Stimulated activated naive B cell treated with anti-CD40 and anti-IgM and Interleukin-4, amounts not matched to agents 10 μg/mL and 1 μg/mL and 100 μg/mL, for 72 hours (primary cell): ENCODE measurements at regions not wholly inside any gene's neighbourhood (a gene's known extent, or its start where the extent isn't known, plus 50 kb on each side); places are given as distances from the start of the nearest gene placed in this dataset.

Source experiments
- ATAC-seq, 2 donors: fragments of 150-1000 bp; cut with Tn5 transposase; replicated peaks; 2 replicates each; pipeline ENCODE4 v1.10.0; 2021; ENCODE audit warnings: moderate library complexity in 1 of 2
- DNase-seq: peaks from one replicate; pipeline ENCODE4 v3.0.0; 2021
- H3K27ac Mint-ChIP-seq: one replicate; pipeline ENCODE4 v1.8.0; 2022; ENCODE audit warnings: mild to moderate bottlenecking, mixed read lengths
- H3K27me3 Mint-ChIP-seq, 2 donors: one replicate each; pipeline ENCODE4 v1.8.0; 2022; ENCODE audit warnings: mixed read lengths in 2 of 2
- H3K36me3 Mint-ChIP-seq, 2 donors: one replicate each; pipeline ENCODE4 v1.8.0; 2022; ENCODE audit warnings: mixed read lengths in 2 of 2, mild to moderate bottlenecking in 1 of 2
- H3K4me1 Mint-ChIP-seq, 2 donors: one replicate each; pipeline ENCODE4 v1.8.0; 2022; ENCODE audit warnings: mixed read lengths in 2 of 2, mild to moderate bottlenecking in 1 of 2
- H3K4me3 Mint-ChIP-seq, 2 donors: one replicate each; pipeline ENCODE4 v1.8.0; 2022; ENCODE audit warnings: mild to moderate bottlenecking in 2 of 2, mixed read lengths in 2 of 2, moderate library complexity in 1 of 2
- H3K9me3 Mint-ChIP-seq, 2 donors: one replicate each; pipeline ENCODE4 v1.8.0; 2022; ENCODE audit warnings: mixed read lengths in 2 of 2, mild to moderate bottlenecking in 1 of 2

- H3K4me3 Mint-ChIP-seq, result no peak overlapping the region
- H3K36me3 Mint-ChIP-seq, result no peaks in the 10 kb centered on the region
- ATAC-seq (peak; percentile 38 to 47), DNase-seq (no peak)
- peaks cover 7 to 13% of the 10 kb centered on the region in 2 donors for H3K27me3 Mint-ChIP-seq
- H3K27ac Mint-ChIP-seq, result peak overlapping the region; percentile 9
- no peaks in the 10 kb centered on the region for H3K9me3 Mint-ChIP-seq
- H3K4me1 Mint-ChIP-seq, result peaks cover 63 to 72% of the 10 kb centered on the region in 2 donors
Measured at GRCh38 chr15:70259640-70260508, 162.2 kb upstream of the TLE3 start.

GRCh38 chr15:70259028-70259424, 161.3 kb upstream of the TLE3 start:
- ATAC-seq, result peak; percentile 13 to 25
- Mint-ChIP-seq H3K36me3 (no peaks in the 10 kb centered on the region), H3K9me3 (no peaks in the 10 kb centered on the region), H3K4me1 (peaks cover 56 to 64% of the 10 kb centered on the region in 2 donors), H3K27ac (peak overlapping the region; percentile 48), H3K27me3 (peaks cover 7 to 13% of the 10 kb centered on the region in 2 donors), H3K4me3 (peak overlapping the region; percentile 53 to 68)
- DNase-seq, result no peak

- no peaks in the 10 kb centered on the region for H3K36me3 Mint-ChIP-seq
- ATAC-seq, result peak; percentile 87 to 91
- peaks cover 7 to 13% of the 10 kb centered on the region in 2 donors for H3K27me3 Mint-ChIP-seq
- peak; percentile 83 for DNase-seq
- peaks cover 52 to 64% of the 10 kb centered on the region in 2 donors for H3K4me1 Mint-ChIP-seq
- peak overlapping the region; percentile 48 for H3K27ac Mint-ChIP-seq
- no peaks in the 10 kb centered on the region for H3K9me3 Mint-ChIP-seq
- H3K4me3 Mint-ChIP-seq, result peak overlapping the region; percentile 53 to 68
Measured at GRCh38 chr15:70258369-70259027, 160.8 kb upstream of the TLE3 start.

- Mint-ChIP-seq H3K4me3 (peak overlapping the region in 1 of 2 donors; percentile 7), H3K27me3 (peaks cover 7 to 13% of the 10 kb centered on the region in 2 donors), H3K9me3 (no peaks in the 10 kb centered on the region), H3K4me1 (peaks cover 49 to 58% of the 10 kb centered on the region in 2 donors), H3K27ac (no peak overlapping the region), H3K36me3 (no peaks in the 10 kb centered on the region)
- no peak for ATAC-seq
- DNase-seq, result no peak
Measured at GRCh38 chr15:70257573-70258248, 160.0 kb upstream of the TLE3 start.

- no peak for DNase-seq
- H3K4me1 Mint-ChIP-seq, result peaks cover 42 to 52% of the 10 kb centered on the region in 2 donors
- H3K9me3 Mint-ChIP-seq, result no peaks in the 10 kb centered on the region
- H3K36me3 Mint-ChIP-seq, result no peaks in the 10 kb centered on the region
- H3K27me3 Mint-ChIP-seq, result peaks cover 7 to 11% of the 10 kb centered on the region in 2 donors
- H3K27ac Mint-ChIP-seq, result no peak overlapping the region
- no peak overlapping the region for H3K4me3 Mint-ChIP-seq
- ATAC-seq, result no peak
Measured at GRCh38 chr15:70257047-70257446, 159.3 kb upstream of the TLE3 start.

GRCh38 chr15:70254311-70254869, 156.7 kb upstream of the TLE3 start:
- Mint-ChIP-seq H3K27ac (no peak overlapping the region), H3K27me3 (peaks cover 8 to 18% of the 10 kb centered on the region in 2 donors), H3K4me3 (no peak overlapping the region), H3K36me3 (no peaks in the 10 kb centered on the region), H3K9me3 (no peaks in the 10 kb centered on the region), H3K4me1 (peaks cover 37 to 47% of the 10 kb centered on the region in 2 donors)
- ATAC-seq, result no peak
- DNase-seq, result no peak

- Mint-ChIP-seq H3K9me3 (no peaks in the 10 kb centered on the region), H3K27ac (no peak overlapping the region), H3K36me3 (no peaks in the 10 kb centered on the region), H3K4me1 (peaks cover 35 to 45% of the 10 kb centered on the region in 2 donors), H3K27me3 (peaks cover 8 to 18% of the 10 kb centered on the region in 2 donors), H3K4me3 (no peak overlapping the region)
- DNase-seq, result no peak
- ATAC-seq, result no peak
Measured at GRCh38 chr15:70253461-70254156, 155.9 kb upstream of the TLE3 start.

GRCh38 chr15:70252951-70253320, 155.2 kb upstream of the TLE3 start:
- H3K36me3 Mint-ChIP-seq, result no peaks in the 10 kb centered on the region
- no peak for ATAC-seq
- peaks cover 8 to 18% of the 10 kb centered on the region in 2 donors for H3K27me3 Mint-ChIP-seq
- H3K4me3 Mint-ChIP-seq, result no peak overlapping the region
- peaks cover 37 to 45% of the 10 kb centered on the region in 2 donors for H3K4me1 Mint-ChIP-seq
- no peaks in the 10 kb centered on the region for H3K9me3 Mint-ChIP-seq
- no peak for DNase-seq
- H3K27ac Mint-ChIP-seq, result no peak overlapping the region

- no peaks in the 10 kb centered on the region for H3K9me3 Mint-ChIP-seq
- no peak overlapping the region for H3K27ac Mint-ChIP-seq
- peaks cover 38 to 48% of the 10 kb centered on the region in 2 donors for H3K4me1 Mint-ChIP-seq
- H3K27me3 Mint-ChIP-seq, result peaks cover 8 to 18% of the 10 kb centered on the region in 2 donors
- H3K4me3 Mint-ChIP-seq, result no peak overlapping the region
- H3K36me3 Mint-ChIP-seq, result no peaks in the 10 kb centered on the region
- ATAC-seq, result no peak
- no peak for DNase-seq
Measured at GRCh38 chr15:70252056-70252950, 154.6 kb upstream of the TLE3 start.

- Mint-ChIP-seq H3K27me3 (peaks cover 7 to 15% of the 10 kb centered on the region in 2 donors), H3K36me3 (no peaks in the 10 kb centered on the region)
Measured at GRCh38 chr15:70251246-70251990, 153.7 kb upstream of the TLE3 start.

GRCh38 chr15:70250208-70251201, 152.8 kb upstream of the TLE3 start:
- H3K9me3 Mint-ChIP-seq, result no peaks in the 10 kb centered on the region
- peaks cover 48 to 66% of the 10 kb centered on the region in 2 donors for H3K4me1 Mint-ChIP-seq
- ATAC-seq (no peak), DNase-seq (no peak)
- H3K27me3 Mint-ChIP-seq, result peaks cover 2 to 11% of the 10 kb centered on the region in 2 donors
- no peak overlapping the region for H3K4me3 Mint-ChIP-seq
- H3K36me3 Mint-ChIP-seq, result no peaks in the 10 kb centered on the region
- H3K27ac Mint-ChIP-seq, result no peak overlapping the region

More at GRCh38 chr15:70251246-70251990, 153.7 kb upstream of the TLE3 start:
- Mint-ChIP-seq H3K9me3 (no peaks in the 10 kb centered on the region), H3K4me3 (no peak overlapping the region), H3K27ac (no peak overlapping the region), H3K4me1 (peaks cover 44 to 57% of the 10 kb centered on the region in 2 donors)
- ATAC-seq (no peak), DNase-seq (no peak)
